ENCODE measurements at regions not wholly inside any gene's neighbourhood (a gene's known extent, or its start where the extent isn't known, plus 50 kb on each side); places are given as distances from the start of the nearest gene placed in this dataset.

- TF ChIP-seq CTCF (IDR thresholded peaks at IDR 0.05) (no peak), POLR2A (IDR thresholded peaks at IDR 0.05) (no peak), EP300 (IDR thresholded peaks at IDR 0.05) (no peak)
Observed at GRCh38 chr7:41478187-41478586, 224.7 kb downstream of the INHBA start.
